ENCODE measurements at regions not wholly inside any gene's neighbourhood (a gene's known extent, or its start where the extent isn't known, plus 50 kb on each side); places are given as distances from the start of the nearest gene placed in this dataset.

DNA sequence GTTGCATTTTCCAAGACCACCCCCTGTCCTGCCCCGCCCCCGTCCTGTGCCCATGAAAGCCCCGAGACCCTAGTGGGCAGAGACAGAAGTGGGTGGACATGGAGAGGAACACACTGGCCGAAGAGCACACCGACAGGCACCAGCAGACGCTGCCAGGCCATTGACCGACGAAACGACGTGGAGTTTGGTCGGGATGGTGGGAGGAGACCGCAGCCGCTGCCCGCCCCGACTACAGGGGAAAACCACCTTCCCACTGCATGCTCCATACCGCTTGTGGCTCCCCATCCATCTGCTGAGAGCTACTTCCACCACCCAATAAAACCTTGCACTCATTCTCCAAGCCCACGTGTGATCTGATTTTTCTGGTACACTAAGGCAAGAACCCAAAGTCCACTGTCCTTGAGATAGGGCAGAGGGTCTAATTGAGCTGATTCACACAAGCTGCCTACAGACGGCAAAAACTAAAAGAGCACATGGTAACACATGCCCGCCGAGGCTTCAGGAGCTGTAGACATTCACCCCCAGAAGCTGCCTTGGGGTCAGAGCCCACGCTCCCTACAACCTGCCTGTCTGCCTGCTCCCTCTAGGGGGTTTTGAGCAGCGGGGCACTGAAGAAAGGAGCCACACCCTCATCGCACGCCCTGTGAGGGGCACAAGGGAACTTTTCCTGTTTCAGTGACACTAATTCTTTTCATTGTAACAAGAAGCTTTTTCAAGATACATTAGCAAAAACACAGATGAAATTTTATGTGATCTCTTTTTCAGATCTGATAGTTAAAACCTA, 81.2 kb upstream of the RAB3GAP2 start:
- Histone ChIP-seq H3K9me3 (ENCODE audit: control insufficient read depth, low read depth, low read length) (no peaks in the 10 kb centered on the region), H3K27ac (ENCODE audit: low read length) (no peak overlapping the region), H3K4me3 (ENCODE audit: low read length) (no peak overlapping the region), H3K27me3 (ENCODE audit: control insufficient read depth, insufficient read depth, low read length) (no peaks in the 10 kb centered on the region), H3K4me1 (ENCODE audit: control insufficient read depth, low read depth, low read length) (peaks cover 3% of the 10 kb centered on the region), H3K36me3 (ENCODE audit: control insufficient read depth, low read depth, low read length) (no peaks in the 10 kb centered on the region), H3K9ac (ENCODE audit: low read length) (no peak overlapping the region)

DNA sequence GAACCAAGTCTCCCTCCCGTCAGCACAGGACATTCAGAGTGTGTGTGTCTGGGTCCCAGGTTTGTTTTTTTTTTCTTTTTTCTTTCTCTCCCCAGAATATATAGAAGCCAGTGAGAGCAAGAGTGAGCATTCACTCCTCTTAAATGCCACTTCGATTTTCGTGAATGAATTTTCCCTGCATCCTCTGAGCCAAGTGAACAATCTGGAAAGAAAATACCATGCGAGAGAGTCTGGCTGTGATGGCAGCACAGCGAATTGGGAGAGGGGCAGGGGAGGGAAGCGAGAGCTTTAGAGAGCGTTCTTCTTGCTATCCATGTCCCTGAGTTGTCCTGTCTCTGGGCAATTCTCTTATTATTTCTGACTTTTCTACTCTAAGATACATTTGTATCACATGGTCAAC, 76.0 kb upstream of the RAB3GAP2 start:
- H3K9ac ChIP-seq (ENCODE audit: low read length) = no peak overlapping the region
- H3K27ac ChIP-seq (ENCODE audit: low read length) = no peak overlapping the region
- H3K4me1 ChIP-seq (ENCODE audit: control insufficient read depth, low read depth, low read length) = no peaks in the 10 kb centered on the region
- H3K9me3 ChIP-seq (ENCODE audit: control insufficient read depth, low read depth, low read length) = no peaks in the 10 kb centered on the region
- no peaks in the 10 kb centered on the region for H3K36me3 ChIP-seq (ENCODE audit: control insufficient read depth, low read depth, low read length)
- H3K4me3 ChIP-seq (ENCODE audit: low read length) = no peak overlapping the region
- no peaks in the 10 kb centered on the region for H3K27me3 ChIP-seq (ENCODE audit: control insufficient read depth, insufficient read depth, low read length)

DNA sequence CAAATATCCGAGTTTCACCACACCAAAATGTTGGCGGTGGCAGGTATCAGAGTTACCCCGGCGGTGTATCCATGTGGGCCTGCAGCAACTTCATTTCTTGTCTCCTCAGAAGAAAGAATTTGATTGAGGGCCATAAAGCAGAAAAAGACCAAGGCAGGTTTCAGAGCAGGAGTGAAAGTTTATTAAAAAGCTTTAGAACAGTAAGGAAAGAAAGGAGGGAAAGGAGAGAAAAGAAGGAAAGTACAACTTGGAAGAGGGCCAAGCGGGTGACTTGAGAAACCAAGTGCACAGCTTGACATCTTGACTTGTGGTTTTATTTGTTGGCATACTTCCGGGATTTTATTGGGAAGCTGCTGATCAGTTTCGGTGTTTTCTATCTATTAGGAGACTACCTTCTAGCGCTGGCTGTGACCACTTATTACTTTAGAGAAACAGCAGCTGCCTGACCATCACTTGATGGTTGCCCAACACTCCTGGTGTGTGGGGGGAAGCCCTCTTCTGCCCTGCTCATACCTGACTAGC, 75.5 kb upstream of the RAB3GAP2 start:
- Histone ChIP-seq H3K4me3 (ENCODE audit: low read length) (no peak overlapping the region), H3K27ac (ENCODE audit: low read length) (no peak overlapping the region)

GRCh38 chr1:220344745-220345144, 72.5 kb upstream of the RAB3GAP2 start:
- Histone ChIP-seq H3K9ac (ENCODE audit: low read length) (no peak overlapping the region), H3K4me3 (ENCODE audit: low read length) (no peak overlapping the region), H3K36me3 (ENCODE audit: control insufficient read depth, low read depth, low read length) (no peaks in the 10 kb centered on the region), H3K27ac (ENCODE audit: low read length) (no peak overlapping the region), H3K4me1 (ENCODE audit: control insufficient read depth, low read depth, low read length) (no peaks in the 10 kb centered on the region), H3K9me3 (ENCODE audit: control insufficient read depth, low read depth, low read length) (no peaks in the 10 kb centered on the region), H3K27me3 (ENCODE audit: control insufficient read depth, insufficient read depth, low read length) (no peaks in the 10 kb centered on the region)

More for the DNA sequence above, 75.5 kb upstream of the RAB3GAP2 start:
- no peaks in the 10 kb centered on the region for H3K36me3 ChIP-seq (ENCODE audit: control insufficient read depth, low read depth, low read length)
- no peaks in the 10 kb centered on the region for H3K9me3 ChIP-seq (ENCODE audit: control insufficient read depth, low read depth, low read length)
- no peaks in the 10 kb centered on the region for H3K27me3 ChIP-seq (ENCODE audit: control insufficient read depth, insufficient read depth, low read length)
- no peaks in the 10 kb centered on the region for H3K4me1 ChIP-seq (ENCODE audit: control insufficient read depth, low read depth, low read length)
- H3K9ac ChIP-seq (ENCODE audit: low read length) = no peak overlapping the region

DNA sequence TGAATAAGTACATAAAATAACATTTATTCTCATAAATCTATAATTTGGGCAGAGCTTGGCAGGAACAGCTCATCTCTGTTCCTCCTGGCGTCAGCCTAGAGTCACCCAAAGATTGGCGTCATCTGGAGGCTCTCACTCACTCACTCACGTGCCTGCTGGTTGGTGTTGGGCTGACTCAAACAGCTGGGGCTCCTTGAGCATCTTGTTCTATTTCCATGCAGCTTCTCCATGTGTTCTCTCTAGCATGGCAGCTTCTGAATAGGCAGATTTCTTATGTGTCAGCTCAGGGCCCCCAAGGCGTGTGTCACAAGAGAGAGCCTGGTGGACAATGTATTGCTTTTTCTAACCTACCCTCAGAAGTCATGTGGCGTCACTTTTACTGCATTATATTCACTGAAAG, 70.6 kb upstream of the RAB3GAP2 start:
- H3K27me3 ChIP-seq (ENCODE audit: control insufficient read depth, insufficient read depth, low read length) = no peaks in the 10 kb centered on the region
- H3K4me1 ChIP-seq (ENCODE audit: control insufficient read depth, low read depth, low read length) = peaks cover 15% of the 10 kb centered on the region

DNA sequence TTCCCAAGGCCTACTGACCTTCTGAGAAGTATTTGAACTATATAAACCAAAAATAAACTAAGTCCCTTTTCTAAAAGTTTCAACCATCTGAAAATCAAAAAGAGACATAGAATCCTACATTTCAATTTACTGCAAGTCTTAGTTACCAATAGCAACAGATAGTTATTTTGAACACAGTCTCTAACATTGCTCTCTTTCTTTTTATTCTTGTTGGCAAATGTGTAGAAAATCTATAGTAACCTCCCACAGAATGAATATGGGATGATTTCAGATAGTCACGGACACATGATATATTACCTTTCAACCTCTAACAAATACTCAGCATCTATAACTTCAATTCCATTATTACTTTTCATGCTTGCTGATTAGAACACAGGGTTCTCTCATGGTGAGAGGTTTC, 68.9 kb upstream of the RAB3GAP2 start:
- Histone ChIP-seq H3K9me3 (ENCODE audit: control insufficient read depth, low read depth, low read length) (no peaks in the 10 kb centered on the region), H3K4me3 (ENCODE audit: low read length) (no peak overlapping the region), H3K4me1 (ENCODE audit: control insufficient read depth, low read depth, low read length) (peaks cover 29% of the 10 kb centered on the region), H3K27me3 (ENCODE audit: control insufficient read depth, insufficient read depth, low read length) (no peaks in the 10 kb centered on the region), H3K36me3 (ENCODE audit: control insufficient read depth, low read depth, low read length) (no peaks in the 10 kb centered on the region), H3K27ac (ENCODE audit: low read length) (no peak overlapping the region), H3K9ac (ENCODE audit: low read length) (no peak overlapping the region)

More for the DNA sequence above, 70.6 kb upstream of the RAB3GAP2 start:
- no peaks in the 10 kb centered on the region for H3K9me3 ChIP-seq (ENCODE audit: control insufficient read depth, low read depth, low read length)
- no peak overlapping the region for H3K4me3 ChIP-seq (ENCODE audit: low read length)
- H3K9ac ChIP-seq (ENCODE audit: low read length) = no peak overlapping the region
- H3K36me3 ChIP-seq (ENCODE audit: control insufficient read depth, low read depth, low read length) = no peaks in the 10 kb centered on the region
- H3K27ac ChIP-seq (ENCODE audit: low read length) = no peak overlapping the region

- Histone ChIP-seq H3K4me1 (ENCODE audit: control insufficient read depth, low read depth, low read length) (peaks cover 29% of the 10 kb centered on the region), H3K4me3 (ENCODE audit: low read length) (peak overlapping the region; percentile 27), H3K9ac (ENCODE audit: low read length) (peak overlapping the region; percentile 42), H3K36me3 (ENCODE audit: control insufficient read depth, low read depth, low read length) (no peaks in the 10 kb centered on the region), H3K27me3 (ENCODE audit: control insufficient read depth, insufficient read depth, low read length) (no peaks in the 10 kb centered on the region), H3K27ac (ENCODE audit: low read length) (peak overlapping the region; percentile 78), H3K9me3 (ENCODE audit: control insufficient read depth, low read depth, low read length) (no peaks in the 10 kb centered on the region)
These were observed 67.3 kb upstream of the RAB3GAP2 start for GRCh38 chr1:220339581-220339980.

DNA sequence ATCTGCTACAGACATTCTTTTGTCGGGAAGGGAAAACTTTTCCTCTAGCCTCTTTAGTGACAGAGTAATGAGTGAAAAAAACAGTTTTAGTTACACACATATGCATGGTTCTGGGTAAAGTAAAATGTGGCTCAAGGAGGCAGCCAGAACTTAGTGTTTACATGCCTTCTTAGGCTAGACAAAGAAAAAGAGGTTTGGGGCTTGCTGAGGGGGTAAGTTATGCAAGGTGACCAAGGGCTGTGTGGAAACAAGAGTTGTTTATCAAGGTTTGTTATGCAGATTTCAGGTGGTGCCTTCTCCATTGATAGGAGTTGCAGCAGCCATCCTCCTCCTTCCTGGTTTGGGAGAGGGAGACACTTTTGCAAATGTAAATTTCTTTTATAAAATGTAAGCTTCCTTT, 66.5 kb upstream of the RAB3GAP2 start:
- Histone ChIP-seq H3K9ac (ENCODE audit: low read length) (peak overlapping the region; percentile 42), H3K4me1 (ENCODE audit: control insufficient read depth, low read depth, low read length) (peaks cover 29% of the 10 kb centered on the region), H3K4me3 (ENCODE audit: low read length) (peak overlapping the region; percentile 27), H3K27me3 (ENCODE audit: control insufficient read depth, insufficient read depth, low read length) (no peaks in the 10 kb centered on the region), H3K9me3 (ENCODE audit: control insufficient read depth, low read depth, low read length) (no peaks in the 10 kb centered on the region), H3K36me3 (ENCODE audit: control insufficient read depth, low read depth, low read length) (no peaks in the 10 kb centered on the region), H3K27ac (ENCODE audit: low read length) (peak overlapping the region; percentile 78)

DNA sequence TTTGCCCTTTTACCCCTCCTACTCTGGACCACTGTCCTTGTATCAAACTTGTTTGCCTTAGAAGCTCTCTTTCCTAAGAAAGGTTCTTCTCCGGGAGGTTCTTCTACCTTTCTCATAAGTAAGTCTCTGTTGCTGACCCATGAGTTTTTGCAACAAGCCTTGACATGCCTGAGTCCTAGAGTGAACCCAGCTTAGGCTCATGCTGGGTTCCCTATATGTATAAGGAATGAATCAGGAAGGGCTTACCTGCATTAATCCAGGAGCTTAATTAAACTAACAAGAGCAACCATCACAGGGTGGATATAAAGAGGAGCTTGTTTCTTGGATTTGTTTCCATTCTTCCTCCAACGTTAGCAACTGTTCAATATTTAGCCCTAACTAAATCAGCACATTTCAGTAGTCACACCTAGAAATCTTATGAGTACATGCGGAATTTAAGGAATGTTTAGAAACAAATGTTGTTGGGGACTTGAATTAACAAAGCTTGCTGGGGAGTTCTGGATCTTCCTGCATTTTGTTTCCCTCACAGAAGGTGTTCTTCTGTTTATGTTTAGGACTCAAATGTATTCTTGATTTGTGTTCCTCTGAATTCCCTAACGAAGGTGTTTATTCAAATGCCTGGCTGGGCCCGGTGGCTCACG, 64.3 kb upstream of the RAB3GAP2 start:
- H3K4me1 ChIP-seq (ENCODE audit: control insufficient read depth, low read depth, low read length) = peaks cover 29% of the 10 kb centered on the region
- H3K36me3 ChIP-seq (ENCODE audit: control insufficient read depth, low read depth, low read length) = no peaks in the 10 kb centered on the region
- H3K9me3 ChIP-seq (ENCODE audit: control insufficient read depth, low read depth, low read length) = no peaks in the 10 kb centered on the region
- no peaks in the 10 kb centered on the region for H3K27me3 ChIP-seq (ENCODE audit: control insufficient read depth, insufficient read depth, low read length)
- H3K4me3 ChIP-seq (ENCODE audit: low read length) = no peak overlapping the region
- H3K9ac ChIP-seq (ENCODE audit: low read length) = no peak overlapping the region
- peak overlapping the region; percentile 63 for H3K27ac ChIP-seq (ENCODE audit: low read length)

- H3K4me1 ChIP-seq (ENCODE audit: control insufficient read depth, low read depth, low read length) = peaks cover 29% of the 10 kb centered on the region
- H3K4me3 ChIP-seq (ENCODE audit: low read length) = no peak overlapping the region
- no peak overlapping the region for H3K27ac ChIP-seq (ENCODE audit: low read length)
- H3K27me3 ChIP-seq (ENCODE audit: control insufficient read depth, insufficient read depth, low read length) = no peaks in the 10 kb centered on the region
- no peak overlapping the region for H3K9ac ChIP-seq (ENCODE audit: low read length)
- H3K36me3 ChIP-seq (ENCODE audit: control insufficient read depth, low read depth, low read length) = no peaks in the 10 kb centered on the region
- no peaks in the 10 kb centered on the region for H3K9me3 ChIP-seq (ENCODE audit: control insufficient read depth, low read depth, low read length)
These were observed 63.4 kb upstream of the RAB3GAP2 start for GRCh38 chr1:220335668-220336067.

DNA sequence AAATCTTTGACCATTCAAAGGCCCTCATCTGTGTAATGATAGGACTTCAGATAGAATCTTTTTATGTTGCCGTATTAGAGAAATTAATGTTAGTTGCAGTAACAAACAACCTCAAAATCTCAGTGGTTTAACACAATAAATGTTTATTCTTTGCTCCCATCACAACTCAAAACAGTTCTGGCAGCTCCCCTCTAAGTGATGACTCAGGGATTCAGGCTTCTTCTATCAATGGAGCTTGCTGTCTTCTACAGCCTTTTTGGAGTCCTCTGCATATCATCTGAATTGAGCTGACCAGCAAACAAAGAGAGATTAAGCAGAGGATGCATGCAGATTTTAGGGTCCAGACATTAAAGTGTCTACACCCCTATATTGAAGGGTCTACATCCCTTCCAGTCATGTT, 59.1 kb upstream of the RAB3GAP2 start:
- Histone ChIP-seq H3K27me3 (ENCODE audit: control insufficient read depth, insufficient read depth, low read length) (no peaks in the 10 kb centered on the region), H3K4me1 (ENCODE audit: control insufficient read depth, low read depth, low read length) (peaks cover 10% of the 10 kb centered on the region), H3K9ac (ENCODE audit: low read length) (no peak overlapping the region), H3K27ac (ENCODE audit: low read length) (no peak overlapping the region), H3K36me3 (ENCODE audit: control insufficient read depth, low read depth, low read length) (no peaks in the 10 kb centered on the region), H3K9me3 (ENCODE audit: control insufficient read depth, low read depth, low read length) (no peaks in the 10 kb centered on the region), H3K4me3 (ENCODE audit: low read length) (no peak overlapping the region)

GRCh38 chr1:220330265-220330664, 58.0 kb upstream of the RAB3GAP2 start:
- Histone ChIP-seq H3K27me3 (ENCODE audit: control insufficient read depth, insufficient read depth, low read length) (no peaks in the 10 kb centered on the region), H3K9ac (ENCODE audit: low read length) (no peak overlapping the region), H3K36me3 (ENCODE audit: control insufficient read depth, low read depth, low read length) (no peaks in the 10 kb centered on the region), H3K9me3 (ENCODE audit: control insufficient read depth, low read depth, low read length) (no peaks in the 10 kb centered on the region), H3K27ac (ENCODE audit: low read length) (no peak overlapping the region), H3K4me1 (ENCODE audit: control insufficient read depth, low read depth, low read length) (peaks cover 8% of the 10 kb centered on the region), H3K4me3 (ENCODE audit: low read length) (no peak overlapping the region)

All from iPS-18a (cell line).